ENCODE measurements at regions not wholly inside any gene's neighbourhood (a gene's known extent, or its start where the extent isn't known, plus 50 kb on each side); places are given as distances from the start of the nearest gene placed in this dataset.

- ChIA-PET CTCF (no interaction called here), POLR2A (no interaction called here)
- no peak for DNase-seq (ENCODE audit: extremely low spot score)
- TF ChIP-seq ARNT (IDR thresholded peaks at IDR 0.05) (no peak), SP1 (IDR thresholded peaks at IDR 0.05) (no peak), ELF4 (IDR thresholded peaks at IDR 0.05) (no peak), FOXA1 (IDR thresholded peaks at IDR 0.05) (no peak), BHLHE40 (IDR thresholded peaks at IDR 0.05; ENCODE audit: borderline replicate concordance) (no peak), SUZ12 (IDR thresholded peaks at IDR 0.05) (no peak), FOXM1 (IDR thresholded peaks at IDR 0.05; ENCODE audit: borderline replicate concordance) (no peak), ZNF384 (IDR thresholded peaks at IDR 0.05) (no peak), TARDBP (IDR thresholded peaks at IDR 0.05) (no peak), L3MBTL2 (conservative IDR thresholded peaks at IDR 0.05) (no peak)
Measured at GRCh38 chr14:26872515-26873361, 274.9 kb upstream of the NOVA1 start.

- TF ChIP-seq SP1 (IDR thresholded peaks at IDR 0.05), result no peak
- TF ChIP-seq CTBP1 (IDR thresholded peaks at IDR 0.05; ENCODE audit: borderline replicate concordance), result no peak
- no peak for TF ChIP-seq FOXA1 (IDR thresholded peaks at IDR 0.05)
- no peak for TF ChIP-seq FOXK2 (IDR thresholded peaks at IDR 0.05)
- DNase-seq (ENCODE audit: extremely low spot score), result no peak
- POLR2A ChIA-PET, result no interaction called here
Measured at GRCh38 chr14:26873362-26873960, 275.6 kb upstream of the NOVA1 start.

GRCh38 chr14:26887847-26888246, 290.0 kb upstream of the NOVA1 start:
- ChIA-PET POLR2A (no interaction called here), CTCF (no interaction called here)
- TF ChIP-seq BHLHE40 (IDR thresholded peaks at IDR 0.05; ENCODE audit: borderline replicate concordance), result no peak
- no peak for TF ChIP-seq SUZ12 (IDR thresholded peaks at IDR 0.05)
- no peak for TF ChIP-seq L3MBTL2 (conservative IDR thresholded peaks at IDR 0.05)
- no peak for TF ChIP-seq ZNF384 (IDR thresholded peaks at IDR 0.05)
- TF ChIP-seq PKNOX1 (IDR thresholded peaks at IDR 0.05), result no peak
- no peak for TF ChIP-seq FOXM1 (IDR thresholded peaks at IDR 0.05; ENCODE audit: borderline replicate concordance)
- no peak for TF ChIP-seq FOXK2 (IDR thresholded peaks at IDR 0.05)
- no peak for TF ChIP-seq SP1 (IDR thresholded peaks at IDR 0.05)
- DNase-seq (ENCODE audit: extremely low spot score), result no peak

More at GRCh38 chr14:26873362-26873960, 275.6 kb upstream of the NOVA1 start:
- CTCF ChIA-PET, result no interaction called here

GRCh38 chr14:26888592-26888991, 290.8 kb upstream of the NOVA1 start:
- POLR2A ChIA-PET, result no interaction called here
- TF ChIP-seq CTBP1 (IDR thresholded peaks at IDR 0.05; ENCODE audit: borderline replicate concordance) (no peak), ZNF384 (IDR thresholded peaks at IDR 0.05) (no peak), FOXK2 (IDR thresholded peaks at IDR 0.05) (no peak), L3MBTL2 (conservative IDR thresholded peaks at IDR 0.05) (no peak), HDGF (IDR thresholded peaks at IDR 0.05; ENCODE audit: borderline replicate concordance) (no peak), SUZ12 (IDR thresholded peaks at IDR 0.05) (no peak), PKNOX1 (IDR thresholded peaks at IDR 0.05) (no peak), NFRKB (IDR thresholded peaks at IDR 0.05) (no peak), ARNT (IDR thresholded peaks at IDR 0.05) (no peak), FOXM1 (IDR thresholded peaks at IDR 0.05; ENCODE audit: borderline replicate concordance) (no peak), SP1 (IDR thresholded peaks at IDR 0.05) (no peak), ELF4 (IDR thresholded peaks at IDR 0.05) (no peak), LEF1 (IDR thresholded peaks at IDR 0.05; ENCODE audit: borderline replicate concordance) (no peak), TARDBP (IDR thresholded peaks at IDR 0.05) (no peak), FOXA1 (IDR thresholded peaks at IDR 0.05) (no peak), BHLHE40 (IDR thresholded peaks at IDR 0.05; ENCODE audit: borderline replicate concordance) (no peak)
- DNase-seq (ENCODE audit: extremely low spot score), result no peak
- CTCF ChIA-PET, result no interaction called here

GRCh38 chr14:26896447-26896846, 298.6 kb upstream of the NOVA1 start:
- no peak for DNase-seq (ENCODE audit: extremely low spot score)
- CTCF ChIA-PET, result no interaction called here

More at GRCh38 chr14:26896447-26896846, 298.6 kb upstream of the NOVA1 start:
- POLR2A ChIA-PET, result no interaction called here
- TF ChIP-seq PKNOX1 (IDR thresholded peaks at IDR 0.05) (no peak), ZNF384 (IDR thresholded peaks at IDR 0.05) (no peak), NFRKB (IDR thresholded peaks at IDR 0.05) (no peak), ELF4 (IDR thresholded peaks at IDR 0.05) (no peak), BHLHE40 (IDR thresholded peaks at IDR 0.05; ENCODE audit: borderline replicate concordance) (no peak), FOXA1 (IDR thresholded peaks at IDR 0.05) (no peak), CTBP1 (IDR thresholded peaks at IDR 0.05; ENCODE audit: borderline replicate concordance) (no peak), ARNT (IDR thresholded peaks at IDR 0.05) (no peak), HDGF (IDR thresholded peaks at IDR 0.05; ENCODE audit: borderline replicate concordance) (no peak), FOXM1 (IDR thresholded peaks at IDR 0.05; ENCODE audit: borderline replicate concordance) (no peak), SUZ12 (IDR thresholded peaks at IDR 0.05) (no peak), LEF1 (IDR thresholded peaks at IDR 0.05; ENCODE audit: borderline replicate concordance) (no peak), TARDBP (IDR thresholded peaks at IDR 0.05) (no peak), FOXK2 (IDR thresholded peaks at IDR 0.05) (no peak)

Measured in HEK293T (cell line).